Fibroblast of lung (primary cell): ENCODE measurements at regions not wholly inside any gene's neighbourhood (a gene's known extent, or its start where the extent isn't known, plus 50 kb on each side); places are given as distances from the start of the nearest gene placed in this dataset.

Experiments
- DNase-seq, 2 donors: peaks; one replicate each; pipeline versions ENCODE4 v3.0.0 to v3.0.0-alpha.2; 2010; ENCODE audit warnings: low read depth in 2 of 2
- H2AFZ ChIP-seq: 2 replicates; pipeline ENCODE4 v1.5.1; 2012; ENCODE audit warnings: low read length, control low read depth, inconsistent platforms
- H3K27ac ChIP-seq: 2 replicates; pipeline ENCODE4 v1.5.1; 2011; ENCODE audit warnings: low read length, control low read depth; ENCODE audit not compliant: insufficient read depth
- H3K27me3 ChIP-seq: 2 replicates; pipeline ENCODE4 v1.5.1; 2011; ENCODE audit warnings: mild to moderate bottlenecking, low read length; ENCODE audit not compliant: control insufficient read depth, insufficient read depth
- H3K36me3 ChIP-seq: 2 replicates; pipeline ENCODE4 v1.5.1; 2011; ENCODE audit warnings: low read length; ENCODE audit not compliant: control insufficient read depth, insufficient read depth
- H3K4me1 ChIP-seq: 2 replicates; pipeline ENCODE4 v1.5.1; 2011; ENCODE audit warnings: low read length; ENCODE audit not compliant: control insufficient read depth, insufficient read depth; ENCODE audit errors: extremely low read depth
- H3K4me2 ChIP-seq: 2 replicates; pipeline ENCODE4 v1.5.1; 2011; ENCODE audit warnings: low read length, control low read depth; ENCODE audit not compliant: insufficient read depth; ENCODE audit errors: extremely low read depth
- H3K4me3 ChIP-seq, 4 experiments: fragments of 200-600 bp in 1 of 4; sonication (generic) in 1 of 4; replicated peaks in 1 of 4; 2 replicates each; pipeline ENCODE4 v1.5.1; 2011 to 2016; ENCODE audit warnings: low read length in 4 of 4, low read depth in 3 of 4, mild to moderate bottlenecking in 3 of 4, control low read depth in 2 of 4, inconsistent platforms in 1 of 4, mixed read lengths in 1 of 4; ENCODE audit not compliant: insufficient read depth in 1 of 4; ENCODE audit errors: control extremely low read depth in 1 of 4
- H3K79me2 ChIP-seq: 2 replicates; pipeline ENCODE4 v1.5.1; 2012; ENCODE audit warnings: mild to moderate bottlenecking, low read length, inconsistent platforms; ENCODE audit not compliant: control insufficient read depth, insufficient read depth
- H3K9ac ChIP-seq: 2 replicates; pipeline ENCODE4 v1.5.1; 2011; ENCODE audit warnings: mild to moderate bottlenecking, low read length, control low read depth; ENCODE audit not compliant: insufficient read depth
- H3K9me3 ChIP-seq: 2 replicates; pipeline ENCODE4 v1.5.1; 2012; ENCODE audit warnings: low read depth, low read length; ENCODE audit not compliant: control insufficient read depth, insufficient read depth
- H4K20me1 ChIP-seq: 2 replicates; pipeline ENCODE4 v1.5.1; 2011; ENCODE audit warnings: low read length; ENCODE audit not compliant: control insufficient read depth, insufficient read depth; ENCODE audit errors: extremely low read depth
- CTCF ChIP-seq, 2 donors: IDR thresholded peaks in 1 of 2; conservative IDR thresholded peaks in 1 of 2; 1 replicate in 1 of 2; 2 replicates in 1 of 2; pipeline ENCODE4 v1.5.1; 2011 to 2012; ENCODE audit warnings: low read length in 2 of 2, control low read depth in 1 of 2, inconsistent platforms in 1 of 2, low read depth in 1 of 2, mild to moderate bottlenecking in 1 of 2
- EZH2 ChIP-seq: IDR thresholded peaks from 2 replicates; pipeline ENCODE4 v1.5.1; 2012; ENCODE audit warnings: low read length, control low read depth, mild to moderate bottlenecking; ENCODE audit errors: missing control alignments

DNA sequence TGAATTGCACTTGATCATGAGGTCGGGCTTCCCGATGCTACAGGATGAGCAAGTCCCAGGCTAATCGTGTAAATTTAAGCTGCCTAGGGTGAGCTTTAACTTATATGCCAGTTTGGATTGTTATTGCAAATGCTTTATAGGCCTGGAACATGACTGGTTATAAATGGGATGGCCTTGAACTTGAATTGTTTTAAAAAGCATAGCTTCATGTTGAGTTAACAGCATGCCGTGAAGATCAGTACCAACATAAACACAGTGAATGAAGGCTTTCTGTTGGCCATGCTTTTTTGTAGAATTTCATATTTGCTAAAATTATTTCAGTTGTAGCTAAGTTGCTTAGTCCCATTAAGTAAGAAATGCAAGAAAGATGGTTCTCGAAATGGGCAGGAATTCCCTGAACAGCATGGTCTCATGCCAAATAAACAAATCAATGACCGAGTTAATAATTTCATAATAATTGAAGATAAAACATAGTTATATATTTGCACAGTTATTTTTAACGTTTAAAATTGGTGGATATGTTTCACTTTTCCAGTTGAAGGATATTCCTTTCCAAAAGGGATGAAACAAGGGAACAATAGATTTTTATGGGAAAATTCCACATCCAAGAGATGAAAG is 76.6 kb upstream of the ARID1B start:
- TF ChIP-seq EZH2, result no peak
- Histone ChIP-seq H4K20me1 (no peaks in the 10 kb centered on the region), H3K9ac (no peak overlapping the region), H3K27me3 (no peaks in the 10 kb centered on the region), H3K4me1 (no peaks in the 10 kb centered on the region), H3K79me2 (no peaks in the 10 kb centered on the region), H3K9me3 (no peaks in the 10 kb centered on the region), H3K4me3 (no peak overlapping the region), H2AFZ (no peak overlapping the region), H3K4me2 (no peak overlapping the region), H3K36me3 (no peaks in the 10 kb centered on the region), H3K27ac (no peak overlapping the region)
- DNase-seq, result no peak

DNA sequence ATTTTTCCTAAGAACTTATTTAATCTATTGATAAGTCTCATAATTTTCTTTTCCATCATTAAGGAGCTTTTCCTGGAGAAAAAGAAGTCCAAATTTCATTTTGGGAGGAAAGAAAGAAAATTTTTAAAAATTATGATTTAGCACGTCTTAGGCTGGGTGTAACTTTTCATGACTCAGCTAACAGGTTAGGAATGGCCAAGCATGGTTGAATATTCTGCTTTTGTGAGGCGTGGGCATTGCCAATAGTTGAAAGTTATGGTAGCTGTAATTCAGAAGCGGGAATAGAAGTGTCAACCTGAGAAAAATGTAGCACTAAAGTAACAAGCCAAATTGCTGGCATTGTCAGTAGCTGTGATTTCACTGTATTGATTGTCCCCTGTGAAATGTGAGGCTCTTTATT is 77.2 kb upstream of the ARID1B start:
- no peak overlapping the region for H3K4me2 ChIP-seq
- H3K4me1 ChIP-seq, result no peaks in the 10 kb centered on the region
- H3K9me3 ChIP-seq, result no peaks in the 10 kb centered on the region
- DNase-seq, result no peak
- H2AFZ ChIP-seq, result no peak overlapping the region
- no peaks in the 10 kb centered on the region for H3K27me3 ChIP-seq
- H3K27ac ChIP-seq, result no peak overlapping the region
- H3K4me3 ChIP-seq, result no peak overlapping the region
- no peak for TF ChIP-seq CTCF (conservative IDR thresholded peaks at IDR 0.05 in 1 of 2, IDR thresholded peaks at IDR 0.05 in 1 of 2; ENCODE audit: low read depth in 1 of 2, low read length in 2 of 2)
- TF ChIP-seq EZH2, result no peak
- H3K9ac ChIP-seq, result no peak overlapping the region
- no peaks in the 10 kb centered on the region for H3K79me2 ChIP-seq
- no peaks in the 10 kb centered on the region for H4K20me1 ChIP-seq
- H3K36me3 ChIP-seq, result no peaks in the 10 kb centered on the region

- peak; percentile 71 to 86 for DNase-seq
- TF ChIP-seq CTCF (conservative IDR thresholded peaks at IDR 0.05 in 1 of 2, IDR thresholded peaks at IDR 0.05 in 1 of 2; ENCODE audit: low read depth in 1 of 2, low read length in 2 of 2) (no peak), EZH2 (no peak)
- H3K4me3 ChIP-seq, result no peak overlapping the region
- H2AFZ ChIP-seq, result no peak overlapping the region
- no peaks in the 10 kb centered on the region for H3K9me3 ChIP-seq
- no peaks in the 10 kb centered on the region for H3K4me1 ChIP-seq
- H3K79me2 ChIP-seq, result no peaks in the 10 kb centered on the region
- H3K27ac ChIP-seq, result no peak overlapping the region
- H4K20me1 ChIP-seq, result no peaks in the 10 kb centered on the region
- H3K27me3 ChIP-seq, result no peaks in the 10 kb centered on the region
- H3K9ac ChIP-seq, result no peak overlapping the region
- H3K4me2 ChIP-seq, result no peak overlapping the region
- H3K36me3 ChIP-seq, result no peaks in the 10 kb centered on the region
Measured at GRCh38 chr6:156699017-156699421, 78.2 kb upstream of the ARID1B start.
